DMS53 treated with DMSO at 0.1 percent for 48 hours (cell line): ENCODE measurements at regions not wholly inside any gene's neighbourhood (a gene's known extent, or its start where the extent isn't known, plus 50 kb on each side); places are given as distances from the start of the nearest gene placed in this dataset.

ENCODE experiments used
- DNase-seq: peaks from one replicate; lab custom pipeline; 2025; ENCODE audit not compliant: unreplicated experiment; lab: John Stamatoyannopoulos, UW

GRCh38 chr10:35722226-35722625 is 80.1 kb upstream of the FZD8 start:
- DNase-seq = no peak

GRCh38 chr10:35720366-35720765 is 78.3 kb upstream of the FZD8 start:
- no peak for DNase-seq

- no peak for DNase-seq
Measured at GRCh38 chr10:35716776-35717175, 74.7 kb upstream of the FZD8 start.

- no peak for DNase-seq
Measured at GRCh38 chr10:35712486-35712885, 70.4 kb upstream of the FZD8 start.

GRCh38 chr10:35711615-35712411 is 69.7 kb upstream of the FZD8 start:
- DNase-seq = no peak

GRCh38 chr10:35707642-35708425 is 65.7 kb upstream of the FZD8 start:
- no peak for DNase-seq

GRCh38 chr10:35706959-35707358 is 64.9 kb upstream of the FZD8 start:
- no peak for DNase-seq

- DNase-seq = no peak
Measured at GRCh38 chr10:35705671-35706070, 63.6 kb upstream of the FZD8 start.

GRCh38 chr10:35705051-35705450 is 63.0 kb upstream of the FZD8 start:
- DNase-seq = no peak

GRCh38 chr10:35704401-35704800 is 62.3 kb upstream of the FZD8 start:
- DNase-seq = no peak

- no peak for DNase-seq
Measured at GRCh38 chr10:35700487-35700882, 58.4 kb upstream of the FZD8 start.

- no peak for DNase-seq
Measured at GRCh38 chr10:35699848-35700486, 57.9 kb upstream of the FZD8 start.

- DNase-seq = no peak
Measured at GRCh38 chr10:35696392-35697287, 54.5 kb upstream of the FZD8 start.

- DNase-seq = no peak
Measured at GRCh38 chr10:35693800-35694199, 51.7 kb upstream of the FZD8 start.
